CD4-positive, alpha-beta T cell treated with Interleukin-12 subunit alpha and Interleukin-12 subunit beta, for 1 hour (primary cell): ENCODE measurements at regions not wholly inside any gene's neighbourhood (a gene's known extent, or its start where the extent isn't known, plus 50 kb on each side); places are given as distances from the start of the nearest gene placed in this dataset.

Experiments used
- DNase-seq: peaks from one replicate; pipeline ENCODE4 v3.0.0-alpha.2; 2020

- DNase-seq: no peak
Measured at GRCh38 chr16:87552072-87552718, 50.1 kb upstream of the JPH3 start.

DNA sequence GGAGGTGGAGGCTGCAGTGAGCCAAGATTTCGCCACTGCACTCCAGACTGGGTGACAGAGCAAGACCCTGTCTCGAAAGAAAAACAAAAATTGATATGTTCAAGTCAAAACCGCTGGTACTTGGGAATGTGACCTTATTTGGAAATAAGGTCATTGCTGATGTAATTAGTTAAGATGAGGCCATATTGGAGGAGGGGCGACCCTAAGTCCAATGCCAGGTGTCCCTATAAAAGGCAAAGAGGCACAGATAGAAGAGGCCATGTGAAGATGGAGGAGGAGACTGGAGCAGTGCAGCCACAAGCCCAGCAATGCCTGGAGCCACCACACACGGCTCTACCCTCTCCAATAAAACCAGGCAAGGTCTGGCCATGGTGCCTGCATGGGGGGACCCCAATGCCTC is 50.8 kb upstream of the JPH3 start:
- DNase-seq: no peak

DNA sequence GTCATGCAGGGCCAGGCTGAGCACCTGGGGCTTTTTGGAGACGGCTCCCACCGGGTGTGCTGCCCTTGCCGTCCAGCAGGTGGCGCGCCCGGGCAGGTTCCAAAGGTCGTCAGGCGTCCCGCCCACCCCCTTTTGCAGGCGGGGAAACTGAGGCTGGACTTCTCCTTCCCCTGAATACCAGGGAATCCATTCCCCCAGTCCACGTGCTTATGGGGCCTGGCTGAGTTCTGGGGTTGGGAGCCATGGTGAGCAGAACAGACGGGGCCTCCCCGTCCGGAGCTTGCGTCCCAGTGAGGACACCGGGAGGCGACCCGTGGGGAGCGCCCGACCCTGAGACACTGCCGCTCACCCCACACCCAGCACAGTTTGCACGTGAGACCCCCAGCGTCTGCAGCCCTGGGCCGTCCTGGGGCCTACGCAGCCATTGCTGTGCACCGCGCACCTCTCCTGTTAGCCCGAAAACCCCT is 51.8 kb upstream of the JPH3 start:
- DNase-seq: peak; percentile 53

- DNase-seq: no peak
Measured at GRCh38 chr16:87549627-87550494, 52.4 kb upstream of the JPH3 start.

DNA sequence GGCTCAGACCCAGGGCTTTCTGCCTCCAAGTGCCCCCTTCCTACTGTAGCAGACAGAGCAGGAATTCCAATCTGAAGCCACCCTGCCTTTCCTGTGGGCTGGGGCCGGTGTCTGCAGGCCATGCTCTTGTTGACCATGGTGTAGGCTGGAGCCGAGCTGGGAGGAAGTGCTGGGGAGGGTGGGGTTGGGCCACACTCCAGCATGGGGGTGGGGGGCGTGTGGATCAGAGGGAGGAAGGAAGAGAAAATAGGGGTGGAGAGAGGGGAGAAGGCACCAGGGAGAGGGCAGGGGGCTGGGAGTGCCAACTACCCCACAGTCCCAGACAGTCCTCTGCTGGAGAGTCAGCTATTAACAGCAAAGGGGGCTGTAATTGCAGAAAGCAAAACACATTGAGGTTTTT is 54.3 kb upstream of the JPH3 start:
- no peak for DNase-seq

- DNase-seq: no peak
Measured at GRCh38 chr16:87543436-87544191, 50.8 kb upstream of the ZCCHC14 start.

GRCh38 chr16:87542531-87543102 is 49.8 kb upstream of the ZCCHC14 start:
- no peak for DNase-seq
